ENCODE measurements at regions not wholly inside any gene's neighbourhood (a gene's known extent, or its start where the extent isn't known, plus 50 kb on each side); places are given as distances from the start of the nearest gene placed in this dataset.

- Histone ChIP-seq H3K4me3 (ENCODE audit: low read length) (no peak overlapping the region), H3K9me2 (replicated peaks; ENCODE audit: insufficient read depth, low read length) (no peaks in the 10 kb centered on the region), H3K4me1 (ENCODE audit: low read length) (no peaks in the 10 kb centered on the region), H3K27me3 (replicated peaks; ENCODE audit: insufficient read depth, low read length) (peaks cover 23% of the 10 kb centered on the region), H2AFZ (ENCODE audit: low read length) (no peak overlapping the region), H3K36me3 (replicated peaks; ENCODE audit: insufficient read depth, low read length) (no peaks in the 10 kb centered on the region), H3K9ac (ENCODE audit: low read length) (no peak overlapping the region), H3K27ac (ENCODE audit: low read length) (no peak overlapping the region), H4K20me1 (ENCODE audit: insufficient read depth, low read length) (no peaks in the 10 kb centered on the region), H3K79me2 (ENCODE audit: low read length) (no peaks in the 10 kb centered on the region), H3F3A (ENCODE audit: insufficient read depth, low read length) (no peaks in the 10 kb centered on the region), H3K9me3 (replicated peaks; ENCODE audit: insufficient read depth, low read length) (no peaks in the 10 kb centered on the region), H3K4me2 (ENCODE audit: low read depth, low read length) (no peak overlapping the region)
- DNase-seq: no peak
- TF ChIP-seq EZH2phosphoT487 (IDR thresholded peaks at IDR 0.05; ENCODE audit: low read length) (no peak), CTCF (IDR thresholded peaks at IDR 0.05; ENCODE audit: low read length) (no peak)
Measured at GRCh38 chr14:101119830-101120571, 216.5 kb upstream of the RTL1 start.

- H3F3A ChIP-seq (ENCODE audit: insufficient read depth, low read length): no peaks in the 10 kb centered on the region
- H3K4me3 ChIP-seq (ENCODE audit: low read length): no peak overlapping the region
- H3K4me1 ChIP-seq (ENCODE audit: low read length): no peaks in the 10 kb centered on the region
- H3K36me3 ChIP-seq (replicated peaks; ENCODE audit: insufficient read depth, low read length): no peaks in the 10 kb centered on the region
- H4K20me1 ChIP-seq (ENCODE audit: insufficient read depth, low read length): no peaks in the 10 kb centered on the region
- H3K9me2 ChIP-seq (replicated peaks; ENCODE audit: insufficient read depth, low read length): no peaks in the 10 kb centered on the region
- DNase-seq: no peak
- no peak overlapping the region for H3K4me2 ChIP-seq (ENCODE audit: low read depth, low read length)
- no peak overlapping the region for H3K9ac ChIP-seq (ENCODE audit: low read length)
- TF ChIP-seq CTCF (IDR thresholded peaks at IDR 0.05; ENCODE audit: low read length) (no peak), EZH2 (optimal IDR thresholded peaks at IDR 0.05; ENCODE audit: low read depth, low read length) (no peak)
- no peaks in the 10 kb centered on the region for H3K79me2 ChIP-seq (ENCODE audit: low read length)
- H2AFZ ChIP-seq (ENCODE audit: low read length): no peak overlapping the region
- no peak overlapping the region for H3K27ac ChIP-seq (ENCODE audit: low read length)
- H3K27me3 ChIP-seq (replicated peaks; ENCODE audit: insufficient read depth, low read length): peaks cover 23% of the 10 kb centered on the region
- H3K9me3 ChIP-seq (replicated peaks; ENCODE audit: insufficient read depth, low read length): no peaks in the 10 kb centered on the region
Measured at GRCh38 chr14:101120641-101121507, 217.4 kb upstream of the RTL1 start.

GRCh38 chr14:101121508-101122139, 218.1 kb upstream of the RTL1 start:
- H3K4me2 ChIP-seq (ENCODE audit: low read depth, low read length): no peak overlapping the region
- H3K9ac ChIP-seq (ENCODE audit: low read length): no peak overlapping the region
- no peaks in the 10 kb centered on the region for H3K79me2 ChIP-seq (ENCODE audit: low read length)
- H3K9me3 ChIP-seq (replicated peaks; ENCODE audit: insufficient read depth, low read length): no peaks in the 10 kb centered on the region
- no peaks in the 10 kb centered on the region for H3K4me1 ChIP-seq (ENCODE audit: low read length)
- H3K27me3 ChIP-seq (replicated peaks; ENCODE audit: insufficient read depth, low read length): peaks cover 20% of the 10 kb centered on the region; the same call in 1 of the 2 replicates
- H3K4me3 ChIP-seq (ENCODE audit: low read length): no peak overlapping the region
- DNase-seq: no peak
- H3F3A ChIP-seq (ENCODE audit: insufficient read depth, low read length): no peaks in the 10 kb centered on the region
- no peaks in the 10 kb centered on the region for H3K36me3 ChIP-seq (replicated peaks; ENCODE audit: insufficient read depth, low read length)
- no peak overlapping the region for H3K27ac ChIP-seq (ENCODE audit: low read length)
- no peaks in the 10 kb centered on the region for H4K20me1 ChIP-seq (ENCODE audit: insufficient read depth, low read length)
- TF ChIP-seq EZH2phosphoT487 (IDR thresholded peaks at IDR 0.05; ENCODE audit: low read length): no peak
- TF ChIP-seq EZH2 (optimal IDR thresholded peaks at IDR 0.05; ENCODE audit: low read depth, low read length): no peak
- TF ChIP-seq CTCF (IDR thresholded peaks at IDR 0.05; ENCODE audit: low read length): no peak
- no peak overlapping the region for H2AFZ ChIP-seq (ENCODE audit: low read length)
- H3K9me2 ChIP-seq (replicated peaks; ENCODE audit: insufficient read depth, low read length): no peaks in the 10 kb centered on the region

Measured in MM.1S (cell line).